Renal pelvis (tissue), 1 donor: ENCODE measurements at regions not wholly inside any gene's neighbourhood (a gene's known extent, or its start where the extent isn't known, plus 50 kb on each side); places are given as distances from the start of the nearest gene placed in this dataset.

Experiments
- DNase-seq: peaks from one replicate; pipeline ENCODE4 v3.0.0-alpha.2; 2013

DNA sequence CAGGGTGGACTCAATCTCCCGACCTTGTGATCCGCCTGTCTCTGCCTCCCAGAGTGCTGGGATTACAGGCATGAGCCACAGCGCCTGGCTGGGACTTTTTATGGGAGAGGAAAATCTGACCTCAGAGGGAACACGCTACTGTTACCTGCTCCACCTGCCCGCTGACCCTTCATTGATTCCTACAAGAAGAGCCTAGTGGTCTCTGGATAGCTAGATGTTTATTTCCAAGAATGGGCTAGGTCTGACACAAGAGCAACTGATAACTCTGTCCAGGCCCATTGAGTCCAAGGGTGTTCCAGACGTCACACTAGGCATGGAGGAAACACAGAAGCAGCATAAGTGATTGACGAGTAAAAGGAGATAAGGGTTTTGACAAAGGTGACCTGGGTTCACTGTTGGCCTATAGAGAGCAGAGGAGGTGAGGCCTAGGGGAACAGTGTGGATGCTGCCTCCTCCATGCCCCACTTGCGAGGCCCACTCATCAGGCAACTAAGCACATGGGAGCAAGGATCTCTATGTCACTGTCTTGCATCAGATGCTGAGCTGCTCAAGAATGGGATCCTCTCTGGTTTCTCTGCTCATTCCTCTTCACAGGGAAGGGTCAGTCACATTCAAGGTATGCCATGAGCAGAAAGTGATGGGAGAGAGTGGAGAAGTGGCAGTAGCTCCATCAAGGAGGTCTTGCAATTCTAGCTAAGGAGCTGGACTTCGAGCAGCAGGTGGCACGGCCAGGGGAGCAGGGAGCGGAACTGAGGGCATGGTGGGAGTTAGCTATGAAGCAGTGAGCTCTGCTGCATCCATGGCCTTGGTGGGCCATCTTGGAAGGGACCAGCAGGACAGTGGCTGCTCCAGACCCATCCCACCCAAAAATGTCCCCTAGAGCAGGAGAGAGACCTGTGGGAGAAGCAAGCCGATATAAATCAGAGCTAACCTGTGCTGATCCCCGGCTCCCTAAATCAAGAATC, 145.2 kb downstream of the WSCD1 start:
- no peak for DNase-seq

DNA sequence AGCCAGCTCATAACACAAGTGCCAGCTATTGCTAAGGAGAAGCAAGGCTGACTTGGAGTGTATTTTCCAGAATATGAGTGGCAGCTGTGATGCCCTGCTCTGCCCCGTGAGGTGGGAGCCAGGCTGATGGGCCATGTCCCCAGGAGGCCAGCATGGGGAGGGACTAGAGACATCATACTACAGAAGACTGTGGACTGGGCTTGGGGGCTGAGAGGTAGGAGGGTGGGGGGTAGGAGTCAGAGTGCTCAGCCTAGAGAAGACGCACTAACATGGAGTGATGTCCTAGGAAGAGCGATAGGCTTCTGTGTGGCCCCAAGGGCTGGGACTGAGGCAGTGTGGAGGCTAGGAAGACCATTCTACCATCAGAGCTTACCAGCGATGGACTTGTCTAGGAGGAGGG, 143.7 kb downstream of the WSCD1 start:
- no peak for DNase-seq

DNA sequence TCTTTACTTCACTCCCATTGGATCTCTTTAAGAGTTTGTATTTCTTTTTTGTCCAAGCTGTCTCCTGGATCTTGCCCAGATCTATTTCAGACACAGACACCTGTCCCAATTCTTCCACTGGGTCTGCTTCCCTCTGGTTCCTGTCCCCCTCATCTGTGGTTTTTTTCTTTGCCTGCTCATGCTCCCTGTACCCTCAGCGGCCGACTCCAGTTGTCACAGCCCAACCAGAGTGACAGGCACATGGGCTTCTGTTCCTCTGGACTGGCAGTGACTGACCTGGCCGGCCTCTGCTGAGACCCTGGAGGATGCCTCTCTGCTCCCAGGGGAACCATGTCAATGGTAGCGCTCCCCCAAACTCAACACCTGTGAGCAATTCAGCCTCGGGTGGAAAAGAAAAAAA, 142.6 kb downstream of the WSCD1 start:
- DNase-seq, result no peak

DNA sequence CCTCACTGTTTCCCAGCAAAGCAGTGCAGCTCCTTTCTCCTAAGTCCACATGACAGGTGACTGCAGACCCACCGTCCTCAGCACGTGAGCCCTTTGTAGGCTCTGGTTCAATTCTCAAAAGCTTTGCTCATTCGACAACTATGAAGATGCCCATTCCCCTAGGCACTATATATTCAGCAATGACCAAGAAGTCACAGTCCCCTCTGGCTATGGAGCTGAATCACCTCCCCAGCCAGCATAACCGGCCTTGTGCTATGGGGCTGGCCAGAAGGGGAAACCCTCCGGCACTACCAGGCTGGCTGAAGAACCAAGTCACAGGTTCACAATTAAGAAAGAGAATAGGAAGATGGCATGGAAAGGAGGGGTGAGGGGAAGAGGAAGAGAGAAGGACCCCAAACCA, 139.7 kb downstream of the WSCD1 start:
- no peak for DNase-seq

DNA sequence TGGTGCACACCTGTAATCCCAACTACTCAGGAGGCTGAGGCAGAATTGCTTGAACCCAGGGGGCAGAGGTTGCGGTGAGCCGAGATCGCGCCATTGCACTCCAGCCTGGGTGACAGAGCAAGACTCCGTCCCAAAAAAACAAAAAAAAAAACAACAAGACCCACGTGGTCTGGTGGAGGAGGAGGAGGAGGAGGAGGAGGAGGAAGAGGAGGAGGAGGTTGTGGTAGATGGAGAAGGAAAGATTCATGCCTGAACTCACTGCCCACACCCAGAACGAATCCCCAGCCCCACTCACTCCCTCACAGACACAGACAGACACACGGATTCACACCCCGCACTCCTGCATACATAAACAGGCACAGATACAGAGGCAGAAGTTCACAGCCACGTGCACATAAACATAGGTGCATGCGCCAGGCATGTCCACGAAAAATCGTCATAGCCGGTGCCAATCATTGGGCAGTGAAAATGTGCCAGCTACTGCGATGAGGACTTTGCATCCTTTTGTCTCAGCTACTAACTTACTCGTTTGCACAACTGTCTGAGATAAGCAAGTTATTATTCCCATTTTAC, 138.5 kb downstream of the WSCD1 start:
- DNase-seq, result no peak

GRCh38 chr17:6205525-6205924, 135.3 kb downstream of the WSCD1 start:
- DNase-seq, result no peak

- DNase-seq, result no peak
Measured at GRCh38 chr17:6205033-6205432, 134.9 kb downstream of the WSCD1 start.

DNA sequence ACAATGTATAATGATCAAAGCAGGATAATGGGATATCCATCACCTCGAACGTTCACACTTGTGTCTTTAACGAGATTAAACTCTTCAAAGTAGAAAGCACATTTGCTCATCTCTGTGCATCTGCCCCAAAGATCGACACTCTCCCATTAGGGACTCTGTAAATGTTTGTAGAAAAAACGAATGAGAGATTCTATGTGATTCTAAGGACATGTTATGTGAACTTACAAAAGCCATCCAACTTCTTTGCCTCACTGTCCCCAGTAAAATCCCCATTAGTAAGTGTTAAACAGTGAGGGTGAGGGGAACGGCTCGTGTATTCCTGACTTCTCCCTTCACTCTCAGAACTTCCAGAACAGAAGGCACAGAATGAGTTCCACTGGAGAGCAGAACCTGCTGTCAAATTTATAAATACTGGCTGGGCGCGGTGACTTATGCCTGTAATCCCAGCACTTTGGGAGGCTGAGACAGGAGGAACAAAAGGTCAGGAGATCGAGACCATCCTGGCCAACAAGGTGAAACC, 134.1 kb downstream of the WSCD1 start:
- DNase-seq, result no peak

DNA sequence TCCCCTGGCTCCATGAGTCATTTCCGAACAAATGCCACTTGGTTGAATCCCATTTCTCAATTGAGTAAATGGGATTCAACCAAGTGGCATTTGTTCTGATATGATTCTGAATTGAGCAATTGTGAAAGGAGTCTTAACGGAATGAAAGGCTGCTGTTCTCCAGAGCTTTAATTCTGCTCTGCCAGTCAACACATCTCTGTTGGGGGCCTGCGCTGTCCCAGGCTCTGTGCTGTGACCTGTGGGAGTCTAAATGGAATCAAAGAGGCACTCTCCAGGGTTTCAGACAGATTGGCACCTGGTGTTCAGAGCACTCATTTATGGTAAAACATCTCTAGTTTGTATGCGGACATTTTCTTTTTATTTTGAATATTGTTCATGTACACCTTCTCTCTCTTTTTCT, 126.2 kb downstream of the WSCD1 start:
- no peak for DNase-seq

DNA sequence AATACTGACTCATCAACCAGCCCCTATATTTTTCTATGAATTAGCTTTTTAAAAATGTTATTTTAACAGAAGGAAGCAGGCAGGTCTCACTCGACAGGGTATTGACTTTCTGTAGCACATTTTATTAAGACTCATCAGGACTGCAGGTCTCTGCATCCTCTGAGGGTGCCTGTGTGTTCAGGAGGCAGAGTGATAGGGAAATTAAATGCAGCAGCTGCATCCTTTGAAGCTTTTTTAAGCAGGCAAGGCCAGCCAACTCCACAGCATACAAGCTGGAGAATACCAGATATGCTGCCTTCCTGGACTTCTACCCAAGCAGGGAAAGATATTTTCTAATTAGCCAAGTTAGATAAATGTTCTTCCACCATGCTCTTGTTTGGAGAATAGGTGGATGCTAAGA, 124.9 kb downstream of the WSCD1 start:
- DNase-seq, result no peak

DNA sequence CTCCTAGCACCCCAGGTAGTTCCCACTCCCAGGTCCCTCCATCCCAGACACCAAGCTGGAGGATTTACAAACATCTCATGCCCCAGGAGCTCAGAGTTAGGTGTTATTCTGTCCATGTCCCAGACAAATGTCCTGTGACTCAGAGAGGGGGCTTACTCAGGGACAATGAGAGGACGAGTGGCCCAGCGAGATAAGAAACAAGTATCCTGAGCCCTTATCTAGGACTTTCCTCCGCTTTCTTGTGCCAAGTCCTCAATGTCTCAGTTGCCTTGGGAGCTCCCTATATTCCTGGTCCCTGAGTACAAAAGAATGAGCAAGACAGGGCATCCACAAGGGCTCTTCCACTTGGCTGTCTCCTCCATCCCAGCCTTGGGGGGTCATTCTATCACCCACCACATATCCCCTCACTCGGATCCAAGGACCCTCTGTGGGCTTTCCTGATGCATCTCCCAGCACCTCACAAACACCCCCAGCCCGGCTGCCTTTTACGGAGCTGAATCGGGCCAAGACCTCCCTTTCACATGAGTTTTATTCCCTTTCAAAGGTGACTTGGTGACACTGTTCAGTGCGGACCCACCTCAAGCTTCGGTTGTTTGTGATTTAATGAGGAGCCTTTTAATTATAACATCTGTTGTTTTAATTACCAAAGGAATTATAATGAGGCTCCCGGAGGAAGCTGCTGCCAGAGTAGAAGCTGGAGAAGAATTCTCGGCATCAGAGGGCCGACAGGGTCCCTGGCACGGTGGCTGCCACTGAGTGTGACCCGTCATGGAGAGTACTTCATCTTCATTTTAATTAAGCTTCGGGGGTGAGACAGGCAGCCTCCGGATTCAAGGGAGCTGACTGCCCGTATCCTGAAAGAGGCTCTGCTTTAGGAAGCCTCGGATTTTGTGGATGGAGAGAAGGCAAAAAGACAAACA, 121.5 kb downstream of the WSCD1 start:
- no peak for DNase-seq

GRCh38 chr17:6187836-6188235, 117.7 kb downstream of the WSCD1 start:
- DNase-seq, result no peak

- DNase-seq, result no peak
Measured at GRCh38 chr17:6186998-6187397, 116.8 kb downstream of the WSCD1 start.

- no peak for DNase-seq
Measured at GRCh38 chr17:6184508-6184907, 114.3 kb downstream of the WSCD1 start.

DNA sequence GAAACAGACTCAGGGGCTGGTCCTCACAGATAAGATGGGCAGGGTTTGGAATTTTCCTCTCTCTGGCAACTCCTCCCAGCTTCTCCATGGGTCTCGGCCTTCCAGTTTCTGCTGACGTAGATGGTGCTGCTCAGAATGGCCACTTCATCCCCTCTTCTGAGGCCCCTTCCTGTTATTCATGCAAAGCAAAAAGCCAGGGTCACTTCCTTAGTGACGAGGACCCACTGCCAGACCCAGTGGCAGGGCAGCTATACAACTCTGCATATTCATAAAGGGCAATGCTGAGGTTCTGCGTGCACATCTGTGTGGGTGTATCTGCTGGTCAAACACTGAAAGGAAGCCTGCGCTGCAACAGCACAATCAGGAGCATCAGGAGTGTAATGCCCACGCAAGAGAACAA, 108.8 kb downstream of the WSCD1 start:
- DNase-seq, result no peak

- no peak for DNase-seq
Measured at GRCh38 chr17:6177941-6178694, 107.9 kb downstream of the WSCD1 start.
